GM12892 (cell line): ENCODE measurements at regions not wholly inside any gene's neighbourhood (a gene's known extent, or its start where the extent isn't known, plus 50 kb on each side); places are given as distances from the start of the nearest gene placed in this dataset.

Experiments used
- DNase-seq: peaks from one replicate; pipeline ENCODE4 v3.0.0; 2011; ENCODE audit not compliant: insufficient read length
- FAIRE-seq: peaks from 2 replicates; lab custom pipeline; 2011; peaks lifted over from hg19 to GRCh38; lab: Jason Lieb, UNC
- POLR2A ChIP-seq: IDR thresholded peaks from 2 replicates; pipeline ENCODE4 v1.6.1; 2011; ENCODE audit warnings: low read depth, low read length, control low read depth
- POLR2AphosphoS5 ChIP-seq: IDR thresholded peaks from 2 replicates; pipeline ENCODE4 v1.6.1; 2011; ENCODE audit warnings: low read depth, low read length, control low read depth
- TAF1 ChIP-seq: IDR thresholded peaks from 2 replicates; pipeline ENCODE4 v1.6.1; 2011; ENCODE audit warnings: low read depth, mild to moderate bottlenecking, control low read depth, low read length, borderline replicate concordance

DNA sequence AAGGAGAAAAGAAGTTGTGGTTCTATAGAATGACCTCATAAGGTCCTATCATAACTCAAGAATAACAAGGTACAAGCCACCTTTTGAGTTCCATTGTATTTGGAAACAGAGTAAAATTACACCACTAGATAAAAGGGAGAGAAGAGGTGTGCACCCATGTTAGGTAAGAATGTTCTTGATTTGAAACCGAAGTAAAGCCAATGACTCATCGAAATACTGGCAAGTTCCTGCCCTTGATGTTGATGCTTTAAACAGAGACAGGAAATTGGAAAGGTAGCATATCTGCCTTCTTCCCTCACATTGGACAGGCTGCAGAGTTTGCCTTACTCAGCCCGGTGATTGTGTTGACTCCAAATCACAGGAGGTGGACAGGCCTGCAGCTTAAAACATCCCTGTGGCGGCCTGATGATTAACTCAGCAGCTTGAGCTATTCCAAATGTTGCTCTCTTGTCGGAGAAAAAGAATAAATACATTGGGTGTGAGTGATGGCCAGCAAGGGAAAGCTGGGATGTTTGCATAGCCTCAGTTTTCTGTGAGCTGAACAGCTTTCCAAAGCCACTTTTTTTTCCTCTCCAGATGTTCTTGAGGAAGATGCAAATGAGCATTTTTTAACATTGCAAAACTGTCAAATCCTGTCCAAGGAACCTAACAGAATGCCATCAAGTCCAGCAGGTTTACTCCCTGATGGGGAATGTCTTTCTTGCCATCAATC lies 321.1 kb downstream of the NKX6-1 start:
- TF ChIP-seq POLR2A: no peak
- DNase-seq: no peak
- FAIRE-seq: no peak

DNA sequence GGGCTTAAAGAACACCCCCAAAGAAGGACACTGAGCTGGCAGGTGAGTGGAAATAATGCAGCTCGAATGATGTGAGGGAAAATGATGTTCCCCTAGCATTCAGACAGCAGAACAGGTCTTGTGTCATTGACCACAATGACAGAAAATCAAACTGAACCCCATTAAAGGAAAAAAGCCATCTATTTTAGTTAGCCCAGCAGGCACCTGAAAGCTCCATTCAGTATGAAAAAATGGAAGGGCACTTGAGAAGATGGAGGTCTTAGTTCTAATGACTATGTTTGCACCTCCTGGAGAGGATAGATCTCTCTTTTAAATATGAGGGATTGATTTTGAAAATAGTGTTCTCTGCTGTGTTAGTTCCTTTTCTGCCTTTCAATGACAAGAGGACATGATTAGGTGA lies 323.1 kb downstream of the NKX6-1 start:
- FAIRE-seq: no peak
- TF ChIP-seq TAF1 (no peak), POLR2A (no peak), POLR2AphosphoS5 (no peak)

DNA sequence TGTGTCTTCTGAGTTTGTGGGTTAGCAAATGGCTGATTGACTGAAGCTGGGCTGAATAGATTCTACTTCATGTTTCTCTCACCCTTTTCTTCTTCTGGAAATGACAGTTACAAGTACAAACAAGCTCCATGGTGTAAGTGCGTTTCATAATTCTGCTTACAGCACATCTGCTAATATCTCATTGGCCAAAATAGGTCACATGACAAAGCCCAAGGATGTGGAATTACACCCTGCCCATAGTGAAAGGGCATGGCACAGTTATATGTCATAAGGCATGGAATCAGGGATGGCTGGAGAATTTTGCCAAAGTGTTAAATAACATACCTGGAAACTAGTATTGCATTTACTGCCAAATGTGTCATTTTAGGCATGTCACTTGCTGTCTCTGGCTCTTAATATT lies 327.2 kb downstream of the NKX6-1 start:
- FAIRE-seq: no peak
- TF ChIP-seq POLR2AphosphoS5: no peak
- TF ChIP-seq POLR2A: no peak
- no peak for TF ChIP-seq TAF1
- no peak for DNase-seq

More for the DNA sequence above, 323.1 kb downstream of the NKX6-1 start:
- DNase-seq: no peak

DNA sequence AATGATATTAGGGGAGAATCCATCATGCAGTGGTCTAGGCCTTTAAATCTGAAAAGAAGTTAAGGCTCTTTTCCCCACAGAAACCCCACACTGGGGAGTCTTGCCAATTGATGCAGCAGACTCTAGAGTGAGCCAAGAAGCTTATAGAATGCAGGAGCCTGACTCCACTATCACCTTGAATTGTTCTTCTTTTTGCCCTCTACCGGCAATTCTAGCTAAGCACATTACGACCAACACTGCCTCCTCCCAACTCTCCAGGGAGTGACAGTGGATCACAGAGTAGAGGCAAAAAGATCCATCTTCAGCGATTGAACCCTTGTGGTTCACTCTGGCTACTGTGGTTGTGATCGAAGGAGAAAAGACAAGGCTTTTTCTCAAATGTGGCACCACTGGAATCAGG lies 331.5 kb downstream of the NKX6-1 start:
- FAIRE-seq (no peak), DNase-seq (no peak)
- TF ChIP-seq POLR2AphosphoS5: no peak

DNA sequence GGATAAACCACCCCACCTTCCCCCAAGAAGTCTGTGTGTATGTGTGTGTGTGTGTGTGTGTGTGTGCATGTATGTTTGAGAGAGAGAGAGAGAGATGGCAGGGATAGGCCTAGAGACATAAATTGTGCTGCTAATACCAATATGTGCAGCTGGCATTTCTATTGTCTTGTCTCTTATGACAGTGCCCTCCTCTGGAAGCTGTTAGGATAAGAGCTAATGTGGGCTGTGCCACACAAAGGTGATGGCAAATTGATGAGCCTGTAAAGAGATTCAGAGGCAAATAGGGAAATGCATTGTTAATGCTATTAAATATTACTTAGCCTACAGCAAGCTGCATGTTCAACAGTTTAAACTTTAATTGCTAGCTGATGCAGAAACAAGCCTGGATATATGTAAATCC lies 332.0 kb downstream of the NKX6-1 start:
- no peak for FAIRE-seq
- TF ChIP-seq POLR2A: no peak
- no peak for TF ChIP-seq TAF1
- TF ChIP-seq POLR2AphosphoS5: no peak
- DNase-seq: no peak

DNA sequence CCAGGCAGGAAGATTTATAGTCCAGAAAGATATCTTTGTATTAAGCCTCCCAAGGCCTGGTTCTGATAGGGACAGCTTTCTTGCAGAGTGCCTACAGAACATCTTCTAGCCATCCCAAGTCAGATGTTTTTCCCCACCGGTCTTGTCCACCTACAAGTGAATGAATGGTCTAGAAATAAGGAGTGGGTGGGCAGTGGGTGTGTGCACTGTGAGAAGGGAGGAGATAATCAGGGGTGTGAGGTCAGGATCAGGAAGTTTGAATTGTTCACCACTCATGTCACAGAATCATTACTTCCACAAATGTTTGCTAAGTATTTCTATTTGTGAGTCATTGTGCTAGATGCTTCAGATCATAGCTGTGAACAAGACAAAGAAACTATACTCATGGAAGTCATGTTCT lies 332.6 kb downstream of the NKX6-1 start:
- TF ChIP-seq POLR2A (no peak), POLR2AphosphoS5 (no peak), TAF1 (no peak)
- no peak for FAIRE-seq
- no peak for DNase-seq

DNA sequence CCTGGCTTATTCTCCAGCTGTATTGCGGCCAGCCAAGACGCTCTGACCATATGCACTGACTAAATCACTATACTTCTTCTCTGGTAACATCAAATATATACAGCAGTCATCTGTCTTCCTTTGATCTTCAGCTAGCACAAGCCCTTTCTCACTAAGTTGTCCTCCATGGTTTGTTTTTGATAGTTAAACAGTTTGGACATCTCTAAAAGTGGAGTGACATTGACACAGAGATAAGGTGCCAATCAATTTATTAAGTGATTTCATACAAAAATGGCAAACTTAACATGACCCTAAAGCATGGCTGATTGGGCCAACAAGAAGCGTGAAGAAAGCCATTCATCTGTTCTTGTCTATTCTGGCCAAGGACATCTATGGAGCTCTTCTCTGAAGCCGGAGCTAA lies 334.9 kb downstream of the NKX6-1 start:
- TF ChIP-seq POLR2A (no peak), POLR2AphosphoS5 (no peak), TAF1 (no peak)
- FAIRE-seq (no peak), DNase-seq (no peak)

DNA sequence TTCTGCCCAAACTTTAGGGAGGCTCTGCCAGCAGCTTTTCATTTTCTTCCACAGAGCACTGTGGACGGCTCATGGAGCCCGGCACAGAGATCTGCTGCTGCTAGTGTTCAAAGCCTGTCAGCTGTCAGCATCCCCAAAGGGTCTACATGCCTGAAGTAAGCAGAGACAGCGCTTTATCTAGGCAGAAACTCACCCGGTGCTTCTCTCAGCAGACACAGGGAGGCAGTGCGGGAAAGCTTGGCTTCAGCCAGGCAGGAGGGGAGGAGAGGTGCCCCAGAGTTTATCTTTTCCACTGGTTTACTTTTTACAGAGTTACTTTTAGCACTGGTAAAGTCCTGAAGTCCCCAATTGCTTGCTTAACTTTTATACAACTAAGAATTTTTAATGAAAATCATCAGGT lies 339.3 kb downstream of the NKX6-1 start:
- TF ChIP-seq TAF1: no peak
- no peak for TF ChIP-seq POLR2A
- no peak for TF ChIP-seq POLR2AphosphoS5
- FAIRE-seq: no peak
- no peak for DNase-seq

DNA sequence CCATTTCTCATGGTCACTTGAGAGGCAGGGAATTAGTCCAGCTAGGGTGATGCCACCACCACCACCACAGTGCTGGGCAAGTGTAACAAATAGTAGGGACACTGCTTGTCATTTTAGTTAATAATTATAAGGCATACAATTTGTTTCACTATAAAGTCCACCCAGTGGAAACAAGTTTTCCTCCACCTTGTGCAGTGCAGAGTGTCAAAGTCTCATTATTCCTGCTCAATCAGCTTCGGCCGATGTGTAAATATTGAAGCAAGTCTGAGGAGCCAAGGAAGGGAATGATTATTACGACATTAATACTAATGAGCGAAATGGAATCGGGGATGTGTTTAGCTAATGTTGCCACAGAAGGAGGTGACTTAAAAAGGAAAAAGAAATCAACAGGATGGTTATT lies 340.4 kb downstream of the NKX6-1 start:
- FAIRE-seq (no peak), DNase-seq (no peak)
- TF ChIP-seq POLR2AphosphoS5 (no peak), POLR2A (no peak), TAF1 (no peak)

DNA sequence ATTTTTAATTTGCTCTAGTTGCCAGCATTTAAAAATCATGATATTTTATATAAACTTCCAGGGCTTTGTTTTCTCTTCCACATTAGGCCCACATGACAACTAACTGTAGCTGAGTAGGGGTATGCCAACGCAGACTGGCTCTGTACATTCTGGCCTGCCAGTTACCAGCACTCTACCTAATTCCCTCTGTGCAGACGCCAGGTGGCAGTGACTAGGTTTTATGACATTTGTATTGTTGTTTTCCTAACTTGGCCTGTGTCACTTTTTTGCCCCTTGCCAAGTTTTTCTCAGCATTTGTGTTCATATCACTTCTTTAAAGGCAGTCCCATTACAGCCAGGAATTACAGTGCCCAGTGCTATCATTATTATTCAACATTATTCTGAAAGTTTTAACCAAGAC lies 347.5 kb downstream of the NKX6-1 start:
- DNase-seq (no peak), FAIRE-seq (no peak)
- no peak for TF ChIP-seq POLR2AphosphoS5
- TF ChIP-seq POLR2A: no peak
- TF ChIP-seq TAF1: no peak

DNA sequence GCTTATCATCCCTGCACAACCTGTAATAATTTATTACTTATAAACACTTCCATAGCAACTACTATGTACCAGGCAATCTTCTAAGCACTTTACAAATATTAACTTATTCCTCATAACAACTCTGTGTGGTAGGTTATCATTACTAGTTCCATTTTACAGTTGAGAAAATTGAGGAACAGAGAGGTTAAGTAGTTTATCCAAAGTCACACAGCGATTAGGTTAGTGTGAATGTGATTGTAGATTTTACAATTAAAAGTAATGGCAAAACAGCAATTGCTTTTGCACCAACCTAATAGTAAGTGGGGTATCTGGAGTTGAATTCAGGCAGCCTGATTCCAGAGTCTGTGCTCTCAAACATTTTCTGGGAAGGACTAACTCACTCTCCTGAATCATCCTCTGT lies 348.9 kb downstream of the NKX6-1 start:
- FAIRE-seq: no peak
- no peak for TF ChIP-seq TAF1
- TF ChIP-seq POLR2A: no peak
- TF ChIP-seq POLR2AphosphoS5: no peak

DNA sequence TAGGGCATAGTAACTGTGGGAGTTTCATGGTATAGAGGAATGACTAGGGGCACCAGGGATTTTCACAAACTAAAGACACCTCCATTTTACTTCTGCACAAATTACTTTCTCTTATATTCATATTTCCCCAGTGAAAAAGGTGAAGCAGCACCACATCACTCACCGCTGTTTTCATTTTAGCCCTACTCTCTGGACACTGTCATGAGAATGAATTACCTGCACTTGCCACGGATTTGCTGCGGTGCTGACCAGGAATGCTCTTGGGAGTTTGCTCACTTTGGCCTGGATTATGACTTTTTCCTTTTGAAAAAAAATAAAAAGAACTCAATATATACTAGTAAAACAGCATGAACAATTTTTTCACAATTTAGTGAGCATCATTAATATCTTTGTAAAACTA lies 351.3 kb downstream of the NKX6-1 start:
- DNase-seq (no peak), FAIRE-seq (no peak)
- TF ChIP-seq POLR2AphosphoS5 (no peak), TAF1 (no peak), POLR2A (no peak)

More for the DNA sequence above, 348.9 kb downstream of the NKX6-1 start:
- DNase-seq: no peak

DNA sequence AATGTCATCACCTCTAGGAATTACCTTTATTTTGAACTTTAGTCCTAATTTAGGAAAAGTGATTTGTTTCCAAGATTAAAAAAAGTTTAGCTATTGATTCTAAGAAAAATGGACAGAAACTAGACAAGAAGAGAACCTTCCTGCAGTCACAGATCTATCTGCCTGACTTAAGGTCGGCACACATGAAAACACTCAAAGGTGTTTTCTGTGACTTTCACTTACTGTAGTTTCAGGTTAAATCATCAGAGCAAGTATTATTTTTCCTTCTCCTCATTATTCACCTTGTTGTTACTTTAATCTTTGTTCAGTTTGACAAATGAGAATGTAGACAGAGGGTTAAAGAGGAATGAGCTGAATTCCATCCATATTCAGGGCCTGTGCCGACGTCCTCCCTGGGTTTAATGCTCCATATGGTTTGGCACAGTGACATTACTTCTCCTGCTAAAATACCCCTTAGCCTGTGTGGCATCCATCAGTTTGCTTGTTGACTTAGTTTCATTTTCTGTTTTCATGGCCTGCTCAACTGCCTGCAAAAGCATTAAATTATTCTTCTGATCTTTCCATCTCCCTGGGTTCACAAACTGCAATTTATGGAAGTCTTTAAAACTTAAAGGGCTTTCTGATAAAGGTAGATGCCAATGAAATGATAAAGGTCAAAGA lies 352.7 kb downstream of the NKX6-1 start:
- TF ChIP-seq TAF1: no peak
- TF ChIP-seq POLR2AphosphoS5: no peak
- no peak for TF ChIP-seq POLR2A
- FAIRE-seq (peak; percentile 14), DNase-seq (no peak)
